Endothelial cell of umbilical vein (primary cell): ENCODE measurements at regions not wholly inside any gene's neighbourhood (a gene's known extent, or its start where the extent isn't known, plus 50 kb on each side); places are given as distances from the start of the nearest gene placed in this dataset.

Experiments used
- BruUV-seq: library from RNA; stranded (reverse); fragments of 400-500 nt; replicated peaks from 2 replicates; lab custom pipeline; 2021; lab: Mats Ljungman, UMichigan
- CTCF ChIA-PET: fragments of 300-600, 350-600 bp; sonication (Branson Sonifier 250); formaldehyde crosslinking; loops from one replicate; lab custom pipeline; 2021; ENCODE audit warnings: antibody characterized with exemption, inconsistent platforms; lab: Charles Lee
- POLR2A ChIA-PET: fragments of 300-600, 350-600 bp; sonication (Branson Sonifier 250); formaldehyde crosslinking; loops from one replicate; lab custom pipeline; 2021; ENCODE audit warnings: antibody characterized with exemption, inconsistent platforms; lab: Charles Lee
- DNase-seq: peaks from one replicate; pipeline ENCODE4 v3.0.0-alpha.2; 2011; ENCODE audit warnings: low read depth, low spot score
- FAIRE-seq: peaks from 2 replicates; lab custom pipeline; 2011; peaks lifted over from hg19 to GRCh38; lab: Jason Lieb, UNC
- H2AFZ ChIP-seq: 2 replicates; pipeline ENCODE4 v1.6.0; 2012; ENCODE audit warnings: low read depth, low read length, control low read depth, inconsistent platforms
- H3K27ac ChIP-seq: 2 replicates; pipeline ENCODE4 v1.5.1; 2011; ENCODE audit warnings: low read depth, mild to moderate bottlenecking, control low read depth, low read length, moderate library complexity; ENCODE audit not compliant: insufficient read depth
- H3K27me3 ChIP-seq, 2 experiments: 2 replicates each; pipeline versions ENCODE4 v1.6.0 to v1.6.1; 2011; ENCODE audit warnings: low read length in 2 of 2, mixed read lengths in 1 of 2; ENCODE audit not compliant: control insufficient read depth in 2 of 2, insufficient read depth in 2 of 2
- H3K36me3 ChIP-seq, 2 experiments: 2 replicates in 1 of 2; 3 replicates in 1 of 2; pipeline ENCODE4 v1.5.1; 2011; ENCODE audit warnings: low read length in 2 of 2, mild to moderate bottlenecking in 1 of 2, moderate library complexity in 1 of 2; ENCODE audit not compliant: control insufficient read depth in 2 of 2, insufficient read depth in 2 of 2; ENCODE audit errors: extremely low read depth in 1 of 2
- H3K4me1 ChIP-seq: 3 replicates; pipeline ENCODE4 v1.5.1; 2011; ENCODE audit warnings: mild to moderate bottlenecking, low read length; ENCODE audit not compliant: control insufficient read depth, insufficient read depth; ENCODE audit errors: extremely low read depth
- H3K4me2 ChIP-seq: 2 replicates; pipeline ENCODE4 v1.6.1; 2011; ENCODE audit warnings: low read length, control low read depth, mixed read lengths; ENCODE audit not compliant: insufficient read depth
- H3K4me3 ChIP-seq, 3 experiments: fragments of 200-600 bp in 1 of 3; sonication (generic), shearing (Covaris generic) in 1 of 3; replicated peaks in 1 of 3; 2 replicates each; pipeline ENCODE4 v1.5.1; 2011 to 2016; ENCODE audit warnings: control low read depth in 3 of 3, low read length in 3 of 3, mild to moderate bottlenecking in 2 of 3, inconsistent platforms in 1 of 3, low read depth in 1 of 3, moderate library complexity in 1 of 3; ENCODE audit not compliant: insufficient read depth in 1 of 3
- H3K79me2 ChIP-seq: 2 replicates; pipeline ENCODE4 v1.6.0; 2012; ENCODE audit warnings: low read length, inconsistent platforms; ENCODE audit not compliant: control insufficient read depth, insufficient read depth
- H3K9ac ChIP-seq: replicated peaks from 2 replicates; pipeline ENCODE3; 2011; ENCODE audit warnings: low read length, control low read depth; ENCODE audit not compliant: insufficient read depth; ENCODE audit errors: extremely low read depth
- H3K9me1 ChIP-seq: replicated peaks from 3 replicates; pipeline ENCODE4 v1.6.0; 2011; ENCODE audit warnings: mild to moderate bottlenecking, low read length; ENCODE audit not compliant: control insufficient read depth, insufficient read depth; ENCODE audit errors: extremely low read depth
- H3K9me3 ChIP-seq: replicated peaks from 2 replicates; pipeline ENCODE4 v1.5.1; 2012; ENCODE audit warnings: low read length, inconsistent platforms; ENCODE audit not compliant: control insufficient read depth, insufficient read depth
- H4K20me1 ChIP-seq: replicated peaks from 2 replicates; pipeline ENCODE3; 2011; ENCODE audit warnings: mild to moderate bottlenecking, low read length; ENCODE audit not compliant: control insufficient read depth, insufficient read depth; ENCODE audit errors: extremely low read depth
- EZH2 ChIP-seq: IDR thresholded peaks from 2 replicates; pipeline ENCODE4 v1.6.1; 2012; ENCODE audit warnings: borderline replicate concordance, low read depth, mild to moderate bottlenecking, moderate library complexity, low read length, inconsistent platforms; ENCODE audit not compliant: severe bottlenecking
- FOS ChIP-seq: IDR thresholded peaks from 2 replicates; pipeline ENCODE4 v1.6.1; 2011; ENCODE audit warnings: mild to moderate bottlenecking, low read length, moderate library complexity, borderline replicate concordance; ENCODE audit not compliant: insufficient read depth
- GATA2 ChIP-seq: IDR thresholded peaks from 2 replicates; pipeline ENCODE4 v1.7.0; 2011; ENCODE audit warnings: low read depth, mild to moderate bottlenecking, moderate library complexity, mixed read lengths, low read length; ENCODE audit not compliant: insufficient read length, insufficient read depth
- JUN ChIP-seq: IDR thresholded peaks from 2 replicates; pipeline ENCODE4 v1.6.1; 2011; ENCODE audit warnings: borderline replicate concordance, low read depth; ENCODE audit not compliant: insufficient read length, insufficient read depth
- MYC ChIP-seq: IDR thresholded peaks from one replicate; pipeline ENCODE4 v1.6.1; 2011; ENCODE audit warnings: mild to moderate bottlenecking, low read depth, low read length
- POLR2A ChIP-seq: IDR thresholded peaks from 2 replicates; pipeline ENCODE4 v1.6.1; 2012; ENCODE audit warnings: low read depth, mild to moderate bottlenecking, control low read depth, low read length
- POLR2AphosphoS5 ChIP-seq: IDR thresholded peaks from 2 replicates; pipeline ENCODE4 v1.6.1; 2012; ENCODE audit warnings: low read depth, mild to moderate bottlenecking, control low read depth, low read length, moderate library complexity; ENCODE audit not compliant: insufficient read depth
- dilution Hi-C: fragments of 300-500 bp; cut with MboI; formaldehyde crosslinking; loops from one replicate; pipeline ENCODE4 v1.15.0; 2019; ENCODE audit warnings: low sequenced_read_pairs; ENCODE audit not compliant: extremely low pct_ligation_motif_present
- intact Hi-C: fragments of 100-400 bp; cut with micrococcal nuclease; formaldehyde crosslinking; loops from one replicate; pipeline ENCODE4 v1.10.0; 2022
- TF ChIP-seq, protein P1 (sequence below): IDR thresholded peaks from 2 replicates; pipeline ENCODE4 v1.6.1; 2011; ENCODE audit not compliant: insufficient read depth, insufficient read length
- TF ChIP-seq, protein P2 (sequence below), 2 donors: IDR thresholded peaks; 1 replicate in 1 of 2; 2 replicates in 1 of 2; pipeline ENCODE4 v1.5.1; 2011; ENCODE audit warnings: low read length in 2 of 2, mild to moderate bottlenecking in 2 of 2, moderate library complexity in 2 of 2, control low read depth in 1 of 2, inconsistent platforms in 1 of 2, low read depth in 1 of 2; ENCODE audit not compliant: insufficient read depth in 1 of 2; ENCODE audit errors: extremely low read depth in 1 of 2

DNA sequence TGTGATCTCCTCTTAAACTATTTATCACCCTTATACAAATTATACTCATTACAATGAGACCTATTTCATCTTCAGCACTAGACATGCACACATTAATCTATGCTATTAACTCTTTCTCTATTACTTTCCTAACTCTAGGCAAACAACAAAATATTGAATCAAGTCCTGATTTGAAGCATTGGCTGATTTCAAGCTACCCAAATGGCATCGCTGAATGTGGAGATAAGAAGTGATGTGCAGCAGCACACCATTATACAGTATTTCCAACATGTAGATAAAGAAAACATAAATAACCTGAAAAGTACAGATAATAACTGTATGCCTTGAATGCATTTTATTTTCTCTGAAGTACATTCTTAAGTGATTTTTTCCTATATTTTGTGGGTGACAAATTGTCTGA lies 268.6 kb upstream of the GULP1 start:
- Histone ChIP-seq H3K4me3 (no peak overlapping the region), H3K36me3 (no peaks in the 10 kb centered on the region), H3K9me1 (no peaks in the 10 kb centered on the region), H2AFZ (no peak overlapping the region), H3K9ac (no peak overlapping the region), H3K4me2 (no peak overlapping the region), H3K9me3 (no peaks in the 10 kb centered on the region), H3K27me3 (no peaks in the 10 kb centered on the region), H4K20me1 (no peaks in the 10 kb centered on the region), H3K4me1 (no peaks in the 10 kb centered on the region), H3K27ac (no peak overlapping the region), H3K79me2 (no peaks in the 10 kb centered on the region)
- FAIRE-seq (no peak), DNase-seq (no peak)
- intact Hi-C loops (no loop called here), dilution Hi-C loops (no loop called here)
- TF ChIP-seq, protein P1, sequence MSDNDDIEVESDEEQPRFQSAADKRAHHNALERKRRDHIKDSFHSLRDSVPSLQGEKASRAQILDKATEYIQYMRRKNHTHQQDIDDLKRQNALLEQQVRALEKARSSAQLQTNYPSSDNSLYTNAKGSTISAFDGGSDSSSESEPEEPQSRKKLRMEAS, result no peak
- TF ChIP-seq JUN (no peak), GATA2 (no peak), FOS (no peak)
- ChIA-PET CTCF (interaction anchor here (0.7 to 1.4 kb wide), 2 partner anchors 20 to 59 kb away, joined by 3 to 4 read pairs; no protein-coding TSS in a partner anchor), POLR2A (no interaction called here)
- BruUV-seq, result no TSS peak

- no peaks in the 10 kb centered on the region for H3K79me2 ChIP-seq
- H3K4me3 ChIP-seq, result no peak overlapping the region
- no peak for FAIRE-seq
- no peak overlapping the region for H3K9ac ChIP-seq
- no peaks in the 10 kb centered on the region for H3K9me1 ChIP-seq
- no peaks in the 10 kb centered on the region for H3K27me3 ChIP-seq
- no TSS peak for BruUV-seq
- no peaks in the 10 kb centered on the region for H4K20me1 ChIP-seq
- dilution Hi-C loops (no loop called here), intact Hi-C loops (no loop called here)
- no peak overlapping the region for H3K27ac ChIP-seq
- no peaks in the 10 kb centered on the region for H3K36me3 ChIP-seq
- no peak overlapping the region for H2AFZ ChIP-seq
- DNase-seq, result no peak
- ChIA-PET CTCF (no interaction called here), POLR2A (no interaction called here)
- H3K4me1 ChIP-seq, result no peaks in the 10 kb centered on the region
- no peaks in the 10 kb centered on the region for H3K9me3 ChIP-seq
- no peak overlapping the region for H3K4me2 ChIP-seq
- TF ChIP-seq MYC (no peak), JUN (no peak), POLR2A (no peak), GATA2 (no peak), FOS (no peak), EZH2 (no peak), POLR2AphosphoS5 (no peak)
- TF ChIP-seq, protein P1, result no peak
- TF ChIP-seq, protein P2, sequence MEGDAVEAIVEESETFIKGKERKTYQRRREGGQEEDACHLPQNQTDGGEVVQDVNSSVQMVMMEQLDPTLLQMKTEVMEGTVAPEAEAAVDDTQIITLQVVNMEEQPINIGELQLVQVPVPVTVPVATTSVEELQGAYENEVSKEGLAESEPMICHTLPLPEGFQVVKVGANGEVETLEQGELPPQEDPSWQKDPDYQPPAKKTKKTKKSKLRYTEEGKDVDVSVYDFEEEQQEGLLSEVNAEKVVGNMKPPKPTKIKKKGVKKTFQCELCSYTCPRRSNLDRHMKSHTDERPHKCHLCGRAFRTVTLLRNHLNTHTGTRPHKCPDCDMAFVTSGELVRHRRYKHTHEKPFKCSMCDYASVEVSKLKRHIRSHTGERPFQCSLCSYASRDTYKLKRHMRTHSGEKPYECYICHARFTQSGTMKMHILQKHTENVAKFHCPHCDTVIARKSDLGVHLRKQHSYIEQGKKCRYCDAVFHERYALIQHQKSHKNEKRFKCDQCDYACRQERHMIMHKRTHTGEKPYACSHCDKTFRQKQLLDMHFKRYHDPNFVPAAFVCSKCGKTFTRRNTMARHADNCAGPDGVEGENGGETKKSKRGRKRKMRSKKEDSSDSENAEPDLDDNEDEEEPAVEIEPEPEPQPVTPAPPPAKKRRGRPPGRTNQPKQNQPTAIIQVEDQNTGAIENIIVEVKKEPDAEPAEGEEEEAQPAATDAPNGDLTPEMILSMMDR (IDR thresholded peaks at IDR 0.05; ENCODE audit: extremely low read depth in 1 of 2, insufficient read depth in 1 of 2, low read depth in 1 of 2, low read length in 2 of 2), result no peak
Measured at GRCh38 chr2:188024811-188025210, 266.9 kb upstream of the GULP1 start.
